Calu3 (cell line): ENCODE measurements at regions not wholly inside any gene's neighbourhood (a gene's known extent, or its start where the extent isn't known, plus 50 kb on each side); places are given as distances from the start of the nearest gene placed in this dataset.

ENCODE experiments used
- BruUV-seq: library from RNA; stranded (reverse); fragments of 400-500 nt; replicated peaks from 2 replicates; lab custom pipeline; 2021; lab: Mats Ljungman, UMichigan
- CTCF ChIA-PET: fragments of 300-600 bp; sonication (Branson Sonifier 250); formaldehyde crosslinking; loops from one replicate; lab custom pipeline; 2022; ENCODE audit warnings: antibody characterized with exemption; lab: Charles Lee
- DNase-seq: peaks from one replicate; pipeline ENCODE4 v3.0.0; 2022
- H3K27ac Mint-ChIP-seq: one replicate; pipeline ENCODE4 v1.8.0; 2022; ENCODE audit warnings: mixed read lengths; ENCODE audit not compliant: unreplicated experiment
- H3K27me3 Mint-ChIP-seq: one replicate; pipeline ENCODE4 v1.8.0; 2022; ENCODE audit warnings: mixed read lengths; ENCODE audit not compliant: unreplicated experiment
- H3K36me3 Mint-ChIP-seq: one replicate; pipeline ENCODE4 v1.8.0; 2022; ENCODE audit warnings: mild to moderate bottlenecking, moderate library complexity, mixed read lengths; ENCODE audit not compliant: insufficient read depth, unreplicated experiment
- H3K4me1 Mint-ChIP-seq: one replicate; pipeline ENCODE4 v1.8.0; 2022; ENCODE audit warnings: mild to moderate bottlenecking, low read depth, mixed read lengths; ENCODE audit not compliant: unreplicated experiment
- H3K4me3 Mint-ChIP-seq: one replicate; pipeline ENCODE4 v1.8.0; 2022; ENCODE audit warnings: mild to moderate bottlenecking, low read depth, moderate library complexity, mixed read lengths; ENCODE audit not compliant: unreplicated experiment
- H3K9me3 Mint-ChIP-seq: one replicate; pipeline ENCODE4 v1.8.0; 2022; ENCODE audit warnings: low read depth, mixed read lengths; ENCODE audit not compliant: unreplicated experiment
- intact Hi-C: fragments of 100-400 bp; cut with micrococcal nuclease; formaldehyde crosslinking; loops from one replicate; pipeline ENCODE4 v1.10.0; 2022; ENCODE audit not compliant: unreplicated experiment
- TF ChIP-seq, protein P1 (sequence below): fragments of 200-600 bp; IDR thresholded peaks from one replicate; pipeline ENCODE4 v1.8.0; 2022; ENCODE audit warnings: antibody characterized with exemption; ENCODE audit not compliant: unreplicated experiment

DNA sequence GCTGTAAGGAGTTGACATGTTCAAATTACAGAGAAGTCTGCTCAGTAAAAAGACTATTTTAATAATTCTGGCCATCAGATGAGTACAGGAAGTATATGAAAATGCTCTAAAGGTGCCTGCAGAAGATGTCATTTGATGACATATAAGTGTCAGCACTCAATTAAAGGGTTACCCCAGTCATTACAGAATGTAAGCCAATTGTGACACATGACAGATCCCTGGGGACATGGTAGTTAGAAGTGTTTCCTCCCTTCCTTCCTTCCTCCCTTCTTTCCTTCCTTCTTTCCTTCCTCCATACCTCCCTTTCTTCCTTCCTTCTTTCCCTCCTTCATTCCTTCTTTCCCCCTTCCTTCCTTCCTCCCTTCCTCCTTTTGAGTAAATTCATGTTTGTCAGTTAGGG lies 453.0 kb downstream of the RAPGEF2 start:
- no peaks in the 10 kb centered on the region for H3K9me3 Mint-ChIP-seq
- intact Hi-C loops: no loop called here
- H3K27me3 Mint-ChIP-seq: no peaks in the 10 kb centered on the region
- H3K4me1 Mint-ChIP-seq: no peaks in the 10 kb centered on the region
- no peak overlapping the region for H3K4me3 Mint-ChIP-seq
- BruUV-seq: no TSS peak
- no peak overlapping the region for H3K27ac Mint-ChIP-seq
- CTCF ChIA-PET: no interaction called here
- DNase-seq: no peak
- H3K36me3 Mint-ChIP-seq: no peaks in the 10 kb centered on the region
- TF ChIP-seq, protein P1, sequence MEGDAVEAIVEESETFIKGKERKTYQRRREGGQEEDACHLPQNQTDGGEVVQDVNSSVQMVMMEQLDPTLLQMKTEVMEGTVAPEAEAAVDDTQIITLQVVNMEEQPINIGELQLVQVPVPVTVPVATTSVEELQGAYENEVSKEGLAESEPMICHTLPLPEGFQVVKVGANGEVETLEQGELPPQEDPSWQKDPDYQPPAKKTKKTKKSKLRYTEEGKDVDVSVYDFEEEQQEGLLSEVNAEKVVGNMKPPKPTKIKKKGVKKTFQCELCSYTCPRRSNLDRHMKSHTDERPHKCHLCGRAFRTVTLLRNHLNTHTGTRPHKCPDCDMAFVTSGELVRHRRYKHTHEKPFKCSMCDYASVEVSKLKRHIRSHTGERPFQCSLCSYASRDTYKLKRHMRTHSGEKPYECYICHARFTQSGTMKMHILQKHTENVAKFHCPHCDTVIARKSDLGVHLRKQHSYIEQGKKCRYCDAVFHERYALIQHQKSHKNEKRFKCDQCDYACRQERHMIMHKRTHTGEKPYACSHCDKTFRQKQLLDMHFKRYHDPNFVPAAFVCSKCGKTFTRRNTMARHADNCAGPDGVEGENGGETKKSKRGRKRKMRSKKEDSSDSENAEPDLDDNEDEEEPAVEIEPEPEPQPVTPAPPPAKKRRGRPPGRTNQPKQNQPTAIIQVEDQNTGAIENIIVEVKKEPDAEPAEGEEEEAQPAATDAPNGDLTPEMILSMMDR: no peak

DNA sequence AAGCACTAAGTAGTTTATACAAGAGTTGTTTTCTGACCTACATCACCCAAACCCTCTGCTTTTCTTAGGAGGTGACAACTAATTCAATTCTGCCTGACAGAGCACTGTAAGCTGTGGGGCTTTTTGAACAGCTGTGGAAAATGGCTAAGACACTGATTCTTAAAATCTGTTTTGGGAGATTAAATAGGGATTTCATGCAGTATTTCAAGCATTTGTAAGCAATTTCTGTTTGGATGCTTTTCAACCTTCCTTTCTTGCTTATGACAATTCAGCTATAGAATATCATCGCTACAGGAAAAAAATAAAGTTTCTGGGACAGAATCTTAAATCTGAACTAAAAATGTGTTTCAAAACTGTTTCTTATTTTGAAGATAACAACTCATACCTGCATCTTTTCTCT lies 459.5 kb downstream of the RAPGEF2 start:
- Mint-ChIP-seq H3K9me3 (no peaks in the 10 kb centered on the region), H3K4me3 (no peak overlapping the region), H3K4me1 (no peaks in the 10 kb centered on the region), H3K36me3 (no peaks in the 10 kb centered on the region), H3K27ac (no peak overlapping the region), H3K27me3 (no peaks in the 10 kb centered on the region)
- no TSS peak for BruUV-seq
- TF ChIP-seq, protein P1: no peak
- no peak for DNase-seq
- CTCF ChIA-PET: no interaction called here
- intact Hi-C loops: no loop called here

DNA sequence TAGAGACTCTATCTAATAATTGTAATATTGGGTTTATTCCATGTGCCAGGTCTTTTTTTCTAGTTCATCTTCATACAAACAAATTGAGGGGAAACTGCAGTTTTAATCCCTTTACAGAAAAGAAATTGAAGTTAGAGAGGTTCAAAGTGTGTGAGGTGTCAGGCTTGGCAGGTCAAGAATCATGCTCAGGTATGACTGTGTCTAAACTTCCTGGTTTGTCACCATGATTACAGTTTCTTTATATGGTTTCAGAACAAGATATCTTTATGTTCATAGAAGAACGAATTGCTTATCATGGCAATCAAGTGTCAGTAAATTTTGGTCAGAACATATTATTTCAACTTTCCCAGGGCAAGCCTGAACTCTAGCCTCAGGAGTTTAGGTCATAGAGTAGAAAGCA lies 460.4 kb downstream of the RAPGEF2 start:
- intact Hi-C loops: no loop called here
- H3K27ac Mint-ChIP-seq: no peak overlapping the region
- H3K9me3 Mint-ChIP-seq: no peaks in the 10 kb centered on the region
- no TSS peak for BruUV-seq
- H3K36me3 Mint-ChIP-seq: no peaks in the 10 kb centered on the region
- H3K4me1 Mint-ChIP-seq: no peaks in the 10 kb centered on the region
- TF ChIP-seq, protein P1: no peak
- CTCF ChIA-PET: no interaction called here
- DNase-seq: no peak
- no peak overlapping the region for H3K4me3 Mint-ChIP-seq
- H3K27me3 Mint-ChIP-seq: no peaks in the 10 kb centered on the region

DNA sequence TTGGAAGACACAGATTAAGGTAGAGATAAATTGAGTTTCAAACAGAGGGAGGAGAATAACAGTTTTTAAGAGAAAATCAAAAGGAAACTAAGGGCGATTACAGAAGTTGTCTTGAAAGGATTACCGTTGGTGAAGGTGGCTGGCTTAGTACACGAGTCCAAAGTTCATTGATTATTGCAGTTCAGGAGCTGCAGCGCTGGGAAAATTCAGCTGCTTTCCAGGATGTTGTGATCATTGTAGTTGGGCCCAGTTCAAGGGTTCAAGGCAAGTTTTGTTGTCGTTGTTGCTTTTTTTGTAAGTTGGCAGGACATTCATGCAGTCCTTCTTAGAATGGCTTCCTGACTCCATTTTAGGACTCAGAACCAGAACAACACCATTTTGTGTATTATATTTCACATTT lies 461.7 kb downstream of the RAPGEF2 start:
- no TSS peak for BruUV-seq
- Mint-ChIP-seq H3K9me3 (no peaks in the 10 kb centered on the region), H3K27ac (no peak overlapping the region), H3K27me3 (no peaks in the 10 kb centered on the region), H3K4me3 (no peak overlapping the region), H3K4me1 (no peaks in the 10 kb centered on the region), H3K36me3 (no peaks in the 10 kb centered on the region)
- DNase-seq: no peak
- intact Hi-C loops: no loop called here
- CTCF ChIA-PET: no interaction called here
- TF ChIP-seq, protein P1: no peak
